HepG2 (cell line): ENCODE measurements at regions not wholly inside any gene's neighbourhood (a gene's known extent, or its start where the extent isn't known, plus 50 kb on each side); places are given as distances from the start of the nearest gene placed in this dataset.
A peak's percentile ranks its signal among the peaks of the same experiment; 100 is the strongest.

ENCODE experiments used
- ATAC-seq: fragments of 200-7000 bp; cut with Tn5 transposase; 3 replicates; pipeline ENCODE4 v1.9.1; 2020; ENCODE audit warnings: mild to moderate bottlenecking, moderate library complexity
- BruUV-seq: library from RNA; stranded (reverse); fragments of 400-500 nt; replicated peaks from 2 replicates; lab custom pipeline; 2021; lab: Mats Ljungman, UMichigan
- CTCF ChIA-PET: fragments of 300-600 bp; formaldehyde crosslinking; extraction: SDS; loops from one replicate; lab custom pipeline; 2021; ENCODE audit warnings: low total read pairs, inconsistent platforms, low intra/inter-chr PET ratio; lab: Yijun Ruan, JAX
- POLR2A ChIA-PET: fragments of 350-600 bp; sonication (Branson Sonifier 250); formaldehyde crosslinking; loops from one replicate; lab custom pipeline; 2020; ENCODE audit warnings: antibody characterized with exemption, inconsistent platforms; lab: Yijun Ruan, JAX
- DNase-seq: peaks from one replicate; pipeline ENCODE4 v3.0.0-alpha.2; 2015; ENCODE audit warnings: low spot score
- FAIRE-seq: peaks from 3 replicates; lab custom pipeline; 2011; peaks lifted over from hg19 to GRCh38; lab: Jason Lieb, UNC
- H2AFZ ChIP-seq: one replicate; pipeline ENCODE4 v1.6.1; 2011; ENCODE audit warnings: low read length, inconsistent platforms
- H3K27ac ChIP-seq: fragments of 300-600 bp; 3 replicates; pipeline ENCODE4 v1.8.0; 2011; ENCODE audit warnings: mixed run types, mild to moderate bottlenecking, mixed read lengths, low read length, inconsistent platforms; ENCODE audit not compliant: insufficient read depth; ENCODE audit errors: extremely low read length
- H3K27me3 ChIP-seq, 2 experiments: fragments of 200-600 bp in 1 of 2; 2 replicates in 1 of 2; 3 replicates in 1 of 2; pipeline versions ENCODE4 v1.6.0 to v1.8.0; 2011; ENCODE audit warnings: low read length in 2 of 2, mild to moderate bottlenecking in 2 of 2, moderate library complexity in 2 of 2, inconsistent platforms in 1 of 2; ENCODE audit not compliant: insufficient read depth in 2 of 2, control insufficient read depth in 1 of 2
- H3K36me3 ChIP-seq, 2 experiments: fragments of 200-600 bp in 1 of 2; replicated peaks in 1 of 2; 2 replicates in 1 of 2; 3 replicates in 1 of 2; pipeline versions ENCODE4 v1.5.1 to v1.8.0; 2011; ENCODE audit warnings: low read length in 2 of 2, inconsistent platforms in 1 of 2; ENCODE audit not compliant: insufficient read depth in 2 of 2, control insufficient read depth in 1 of 2
- H3K4me1 ChIP-seq: 2 replicates; pipeline ENCODE4 v1.5.1; 2012; ENCODE audit warnings: low read length, inconsistent platforms; ENCODE audit not compliant: insufficient read depth
- H3K4me2 ChIP-seq: 2 replicates; pipeline ENCODE4 v1.6.0; 2011; ENCODE audit warnings: low read depth, low read length, inconsistent platforms
- H3K4me3 ChIP-seq, 3 experiments: fragments of 200-600 bp in 1 of 3; sonication (generic), shearing (Covaris generic) in 1 of 3; replicated peaks in 1 of 3; 2 replicates each; pipeline ENCODE4 v1.5.1; 2011 to 2016; ENCODE audit warnings: low read length in 3 of 3, inconsistent platforms in 2 of 3, low read depth in 2 of 3, mild to moderate bottlenecking in 2 of 3, control low read depth in 1 of 3, mixed read lengths in 1 of 3; ENCODE audit not compliant: insufficient read depth in 1 of 3
- H3K79me2 ChIP-seq: one replicate; pipeline ENCODE4 v1.6.1; 2011; ENCODE audit warnings: low read length, inconsistent platforms; ENCODE audit not compliant: insufficient read depth
- H3K9ac ChIP-seq: 2 replicates; pipeline ENCODE4 v1.6.0; 2011; ENCODE audit warnings: mild to moderate bottlenecking, low read depth, low read length, inconsistent platforms; ENCODE audit not compliant: insufficient read depth
- H3K9me3 ChIP-seq: 2 replicates; pipeline ENCODE4 v1.5.1; 2012; ENCODE audit warnings: mild to moderate bottlenecking, low read length
- H4K20me1 ChIP-seq: 2 replicates; pipeline ENCODE4 v1.6.0; 2011; ENCODE audit warnings: inconsistent platforms, mild to moderate bottlenecking, low read length, moderate library complexity; ENCODE audit not compliant: insufficient read depth
- ARNT2 ChIP-seq: sonication (generic); formaldehyde crosslinking; IDR thresholded peaks from 2 replicates; pipeline ENCODE4 v1.8.0; 2022; ENCODE audit warnings: mild to moderate bottlenecking, low read depth, missing genetic modification reagents, moderate library complexity
- FOXK1 ChIP-seq: sonication (generic); formaldehyde crosslinking; IDR thresholded peaks from 2 replicates; pipeline ENCODE4 v1.4.0; 2020; ENCODE audit warnings: low read depth, missing genetic modification reagents, borderline replicate concordance
- HMGXB4 ChIP-seq, 2 experiments: sonication (generic) in 1 of 2; formaldehyde crosslinking in 1 of 2; IDR thresholded peaks; 2 replicates each; pipeline versions ENCODE4 v1.4.0 to v1.6.1; 2018 to 2020; ENCODE audit warnings: missing genetic modification reagents in 2 of 2, borderline replicate concordance in 1 of 2, low read depth in 1 of 2, mild to moderate bottlenecking in 1 of 2, missing biosample characterization in 1 of 2
- ISL2 ChIP-seq: sonication (generic); formaldehyde crosslinking; IDR thresholded peaks from 2 replicates; pipeline ENCODE4 v1.5.0; 2020; ENCODE audit warnings: missing genetic modification reagents
- KAT8 ChIP-seq: IDR thresholded peaks from 2 replicates; pipeline ENCODE4 v1.6.1; 2016; ENCODE audit warnings: missing genetic modification reagents, missing compliant biosample characterization
- KLF9 ChIP-seq: IDR thresholded peaks from 2 replicates; pipeline ENCODE4 v1.6.1; 2016; ENCODE audit warnings: low read depth
- MAX ChIP-seq: IDR thresholded peaks from 2 replicates; pipeline ENCODE4 v1.6.1; 2012; ENCODE audit warnings: inconsistent platforms
- MXD1 ChIP-seq: sonication (generic); formaldehyde crosslinking; IDR thresholded peaks from 2 replicates; pipeline ENCODE4 v1.4.0; 2020; ENCODE audit warnings: mild to moderate bottlenecking, missing genetic modification reagents
- NR2C2 ChIP-seq: sonication (generic); formaldehyde crosslinking; IDR thresholded peaks from 2 replicates; pipeline ENCODE4 v1.4.0; 2020; ENCODE audit warnings: missing genetic modification reagents, mild to moderate bottlenecking, moderate library complexity, borderline replicate concordance
- SIN3A ChIP-seq: IDR thresholded peaks from 2 replicates; pipeline ENCODE4 v1.6.1; 2011; ENCODE audit warnings: low read depth, mild to moderate bottlenecking, control low read depth, low read length, borderline replicate concordance
- TBL1XR1 ChIP-seq: fragments of 150-350 bp; IDR thresholded peaks from 2 replicates; pipeline ENCODE4 v1.6.1; 2014; ENCODE audit warnings: borderline replicate concordance, low read length; ENCODE audit not compliant: partially characterized antibody
- ZFP41 ChIP-seq: sonication (generic); formaldehyde crosslinking; IDR thresholded peaks from 2 replicates; pipeline ENCODE4 v1.4.0; 2020; ENCODE audit warnings: mild to moderate bottlenecking, missing genetic modification reagents, borderline replicate concordance
- ZGPAT ChIP-seq: IDR thresholded peaks from 2 replicates; pipeline ENCODE4 v1.6.1; 2016; ENCODE audit warnings: mild to moderate bottlenecking
- ZNF414 ChIP-seq: sonication (generic); formaldehyde crosslinking; IDR thresholded peaks from 2 replicates; pipeline ENCODE4 v1.5.0; 2020; ENCODE audit warnings: missing genetic modification reagents
- ZNF44 ChIP-seq: sonication (generic); formaldehyde crosslinking; IDR thresholded peaks from 2 replicates; pipeline ENCODE4 v1.5.1; 2020; ENCODE audit warnings: mild to moderate bottlenecking, missing genetic modification reagents
- ZNF761 ChIP-seq: sonication (generic); formaldehyde crosslinking; conservative IDR thresholded peaks from 2 replicates; pipeline ENCODE4 v1.4.0; 2020; ENCODE audit warnings: mild to moderate bottlenecking, missing genetic modification reagents
- ZSCAN12 ChIP-seq: sonication (generic); formaldehyde crosslinking; IDR thresholded peaks from 2 replicates; pipeline ENCODE4 v1.9.0; 2021; ENCODE audit warnings: mild to moderate bottlenecking, missing genetic modification reagents
- WGBS: methylation state at CpG from one replicate; pipeline ENCODE4 v1.1.6; 2017; ENCODE audit warnings: low lambda C conversion rate; 5-methylcytosine and 5-hydroxymethylcytosine counted together
- in situ Hi-C: cut with HindIII; loops from 2 replicates; pipeline ENCODE4 v1.10.0; 2017; ENCODE audit warnings: low pct_unique_long_range_greater_than_20kb; ENCODE audit not compliant: extremely low pct_ligation_motif_present
- intact Hi-C: fragments of 100-400 bp; cut with micrococcal nuclease; formaldehyde crosslinking; loops from one replicate; pipeline ENCODE4 v1.10.0; 2022; ENCODE audit not compliant: unreplicated experiment

- TF ChIP-seq ISL2: peak; percentile 96
- TF ChIP-seq ZGPAT (CRISPR knock-in tag): peak; percentile 75
- TF ChIP-seq MAX: 0 out of 2 replicates have a peak, but pooled peaks have one; percentile 11
- TF ChIP-seq, all 625 proteins: peak for 138
Measured at GRCh38 chr6:12348530-12349511, 58.7 kb downstream of the EDN1 start (continued).

GRCh38 chr6:12350644-12351170 lies 60.5 kb downstream of the EDN1 start:
- ChIA-PET CTCF (no interaction called here), POLR2A (no interaction called here)
- 86% methylated on average over 1 of the region's 1 CpG for WGBS
- H4K20me1 ChIP-seq: no peaks in the 10 kb centered on the region
- no peak overlapping the region for H3K27ac ChIP-seq
- H2AFZ ChIP-seq: no peak overlapping the region
- H3K9me3 ChIP-seq: peaks cover 26% of the 10 kb centered on the region
- no peak for ATAC-seq
- peaks cover 27% of the 10 kb centered on the region for H3K4me1 ChIP-seq
- intact Hi-C loops (no loop called here), in situ Hi-C loops (no loop called here)
- no peaks in the 10 kb centered on the region for H3K79me2 ChIP-seq
- H3K4me2 ChIP-seq: no peak overlapping the region
- no peaks in the 10 kb centered on the region for H3K27me3 ChIP-seq
- H3K4me3 ChIP-seq: no peak overlapping the region
- H3K9ac ChIP-seq: no peak overlapping the region
- no peak for DNase-seq
- FAIRE-seq: no peak
- no TSS peak for BruUV-seq
- H3K36me3 ChIP-seq: no peaks in the 10 kb centered on the region
- TF ChIP-seq SIN3A (no peak), KLF9 (CRISPR knock-in tag) (no peak), ZNF44 (CRISPR knock-in tag) (no peak), ZFP41 (CRISPR knock-in tag) (no peak), FOXK1 (CRISPR knock-in tag) (no peak), ARNT2 (CRISPR knock-in tag) (no peak), NR2C2 (CRISPR knock-in tag) (no peak), HMGXB4 (CRISPR knock-in tag; IDR thresholded peaks at IDR 0.05; ENCODE audit: borderline replicate concordance in 1 of 2, low read depth in 1 of 2) (no peak), MXD1 (no peak), ZSCAN12 (CRISPR knock-in tag) (no peak), TBL1XR1 (no peak), ZNF761 (CRISPR knock-in tag) (no peak), ZNF414 (no peak), KAT8 (no peak)
